CD14-positive monocyte (primary cell): ENCODE measurements at regions not wholly inside any gene's neighbourhood (a gene's known extent, or its start where the extent isn't known, plus 50 kb on each side); places are given as distances from the start of the nearest gene placed in this dataset.

Source experiments
- DNase-seq, 3 donors: peaks; one replicate each; pipeline ENCODE4 v3.0.0-alpha.2; 2011 to 2022
- H2AFZ ChIP-seq: 2 replicates; pipeline ENCODE4 v1.6.0; 2012; ENCODE audit warnings: mild to moderate bottlenecking, low read depth, low read length, inconsistent platforms; ENCODE audit not compliant: insufficient read depth, poor library complexity, severe bottlenecking
- H3K27ac ChIP-seq, 2 donors: 1 replicate in 1 of 2; 2 replicates in 1 of 2; pipeline ENCODE4 v1.5.1; 2012 to 2013; ENCODE audit warnings: low read length in 2 of 2, control low read depth in 1 of 2, inconsistent platforms in 1 of 2, low read depth in 1 of 2, mild to moderate bottlenecking in 1 of 2
- H3K27me3 ChIP-seq, 2 donors: one replicate each; pipeline versions ENCODE4 v1.6.0 to v1.6.1; 2011 to 2013; ENCODE audit warnings: low read length in 2 of 2; ENCODE audit not compliant: control insufficient read depth in 2 of 2, insufficient read depth in 2 of 2
- H3K36me3 ChIP-seq, 2 donors: replicated peaks in 1 of 2; 1 replicate in 1 of 2; 2 replicates in 1 of 2; pipeline versions ENCODE4 v1.5.1 to v1.6.1; 2012 to 2013; ENCODE audit warnings: low read length in 2 of 2, control low read depth in 1 of 2, inconsistent platforms in 1 of 2, mild to moderate bottlenecking in 1 of 2; ENCODE audit not compliant: insufficient read depth in 2 of 2, control insufficient read depth in 1 of 2
- H3K4me1 ChIP-seq, 2 donors: 1 replicate in 1 of 2; 2 replicates in 1 of 2; pipeline versions ENCODE4 v1.5.1 to v1.6.1; 2012 to 2013; ENCODE audit warnings: low read length in 2 of 2, control low read depth in 1 of 2, inconsistent platforms in 1 of 2, mild to moderate bottlenecking in 1 of 2, moderate library complexity in 1 of 2; ENCODE audit not compliant: insufficient read depth in 2 of 2, control insufficient read depth in 1 of 2
- H3K4me2 ChIP-seq: replicated peaks from 2 replicates; pipeline ENCODE3; 2012; ENCODE audit warnings: low read length, moderate library complexity, mild to moderate bottlenecking; ENCODE audit not compliant: poor library complexity, severe bottlenecking; ENCODE audit errors: extremely low read depth
- H3K4me3 ChIP-seq, 3 experiments: fragments of 200-600 bp in 1 of 3; sonication (generic) in 1 of 3; replicated peaks in 1 of 3; 1 replicate in 2 of 3; 2 replicates in 1 of 3; pipeline ENCODE4 v1.5.1; 2011 to 2013; ENCODE audit warnings: low read length in 3 of 3, mild to moderate bottlenecking in 3 of 3, control low read depth in 2 of 3, low read depth in 2 of 3, inconsistent platforms in 1 of 3, moderate library complexity in 1 of 3
- H3K79me2 ChIP-seq: 2 replicates; pipeline ENCODE4 v1.6.0; 2012; ENCODE audit warnings: mild to moderate bottlenecking, control low read depth, inconsistent platforms, low read length, moderate library complexity; ENCODE audit not compliant: insufficient read depth
- H3K9ac ChIP-seq: 2 replicates; pipeline ENCODE4 v1.6.0; 2017; ENCODE audit warnings: low read length, mild to moderate bottlenecking; ENCODE audit not compliant: insufficient read depth, poor library complexity, severe bottlenecking
- H3K9me3 ChIP-seq, 2 donors: replicated peaks in 1 of 2; 1 replicate in 1 of 2; 2 replicates in 1 of 2; pipeline versions ENCODE4 v1.5.1 to v1.6.1; 2012 to 2013; ENCODE audit warnings: low read length in 2 of 2, control low read depth in 1 of 2; ENCODE audit not compliant: control insufficient read depth in 1 of 2, insufficient read depth in 1 of 2
- H4K20me1 ChIP-seq: 2 replicates; pipeline ENCODE4 v1.6.0; 2012; ENCODE audit warnings: mild to moderate bottlenecking, low read length, control low read depth, moderate library complexity; ENCODE audit not compliant: insufficient read depth
- H3K27ac Mint-ChIP-seq, 7 donors: one replicate each; pipeline ENCODE4 v1.8.0; 2020; ENCODE audit warnings: mild to moderate bottlenecking in 7 of 7, mixed read lengths in 7 of 7, moderate library complexity in 6 of 7, inconsistent platforms in 2 of 7
- H3K27me3 Mint-ChIP-seq, 3 donors: one replicate each; pipeline ENCODE4 v1.8.0; 2021 to 2022; ENCODE audit warnings: low read depth in 3 of 3, mild to moderate bottlenecking in 3 of 3, mixed read lengths in 3 of 3, moderate library complexity in 3 of 3, inconsistent platforms in 1 of 3
- H3K36me3 Mint-ChIP-seq, 2 donors: one replicate each; pipeline ENCODE4 v1.8.0; 2020; ENCODE audit warnings: mixed read lengths in 2 of 2, inconsistent platforms in 1 of 2, mild to moderate bottlenecking in 1 of 2
- H3K4me1 Mint-ChIP-seq: one replicate; pipeline ENCODE4 v1.8.0; 2020; ENCODE audit warnings: mild to moderate bottlenecking, mixed read lengths
- H3K4me3 Mint-ChIP-seq, 2 donors: one replicate each; pipeline ENCODE4 v1.8.0; 2020; ENCODE audit warnings: mild to moderate bottlenecking in 2 of 2, mixed read lengths in 2 of 2, moderate library complexity in 1 of 2
- H3K9me3 Mint-ChIP-seq, 7 donors: one replicate each; pipeline ENCODE4 v1.8.0; 2020 to 2022; ENCODE audit warnings: mixed read lengths in 7 of 7, mild to moderate bottlenecking in 6 of 7, moderate library complexity in 6 of 7, inconsistent platforms in 2 of 7
- CTCF ChIP-seq: fragments of 200-600 bp; IDR thresholded peaks from one replicate; pipeline ENCODE4 v1.8.0; 2022; ENCODE audit warnings: antibody characterized with exemption, mild to moderate bottlenecking
- WGBS: methylation state at CpG from one replicate; pipeline ENCODE4 v1.1.5; 2013; ENCODE audit warnings: missing lambda C conversion rate; ENCODE audit not compliant: insufficient coverage; 5-methylcytosine and 5-hydroxymethylcytosine counted together
- intact Hi-C, 2 donors: fragments of 100-400 bp; cut with micrococcal nuclease; formaldehyde crosslinking; loops; one replicate each; pipeline versions ENCODE4 v1.15.0 to v1.15.1; 2023

DNA sequence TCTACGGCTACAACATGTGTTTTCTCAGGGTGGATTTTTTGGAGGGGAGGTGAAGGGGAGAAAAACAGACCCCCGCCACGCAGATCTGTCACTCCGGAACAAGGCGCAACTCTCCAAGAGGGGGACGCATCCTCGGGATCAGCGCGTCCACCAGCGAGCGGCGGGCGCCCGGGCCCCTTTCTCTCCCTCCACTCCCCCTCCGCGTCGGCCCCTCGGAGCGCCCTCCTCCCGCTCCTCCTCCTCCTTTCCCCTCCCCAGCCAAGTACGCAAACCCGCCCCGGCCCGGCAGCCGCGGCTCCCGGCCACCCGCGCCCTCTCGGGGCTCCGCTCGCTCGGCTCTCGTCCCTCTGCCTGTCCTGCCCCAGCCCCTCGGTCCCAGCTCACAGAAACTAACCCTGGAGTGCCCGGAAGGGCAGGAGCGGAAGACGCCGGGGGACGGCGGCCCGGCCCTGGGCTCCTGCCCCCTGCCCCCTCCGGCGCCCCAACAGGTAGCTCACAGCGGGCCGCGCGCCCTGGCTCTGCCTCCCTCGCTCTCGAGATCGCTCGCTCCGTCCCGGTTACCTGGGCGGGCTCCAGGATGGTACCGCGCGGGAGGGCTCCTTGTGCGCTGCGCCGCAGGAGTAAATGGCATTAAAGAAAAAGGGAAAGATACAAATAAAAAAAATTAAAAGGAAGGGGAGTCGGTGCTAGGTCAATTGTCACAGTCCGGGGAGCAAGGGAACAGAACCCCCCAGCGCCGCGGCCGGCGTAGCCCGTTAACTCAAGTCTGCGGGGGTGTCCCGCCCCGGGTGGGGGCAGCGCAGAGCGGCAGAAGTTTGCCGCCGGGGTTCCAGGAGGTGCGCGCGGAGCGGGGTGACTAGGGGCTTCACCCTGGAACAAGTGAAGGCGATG, 131.4 kb upstream of the C11orf58 start:
- DNase-seq: no peak
- Mint-ChIP-seq H3K4me3 (peak overlapping the region in 1 of 2 donors; percentile 70), H3K36me3 (peaks cover 7 to 15% of the 10 kb centered on the region in 2 donors), H3K4me1 (peaks cover 28% of the 10 kb centered on the region), H3K27me3 (peaks cover 28 to 45% (median 28%) of the 10 kb centered on the region in 3 donors), H3K9me3 (peaks cover 0 to 35% (median 20%) of the 10 kb centered on the region in 7 donors), H3K27ac (no peak overlapping the region)
- H3K4me1 ChIP-seq: peaks cover 26 to 36% of the 10 kb centered on the region in 2 donors
- H3K79me2 ChIP-seq: no peaks in the 10 kb centered on the region
- H3K36me3 ChIP-seq: no peaks in the 10 kb centered on the region
- peak overlapping the region in 1 of 3 experiments; percentile 55 for H3K4me3 ChIP-seq
- H3K9ac ChIP-seq: no peak overlapping the region
- H3K27ac ChIP-seq: no peak overlapping the region
- peak overlapping the region; percentile 64 for H3K4me2 ChIP-seq
- H2AFZ ChIP-seq: peak overlapping the region; percentile 31
- peaks cover 2 to 63% of the 10 kb centered on the region in 2 donors for H3K9me3 ChIP-seq
- H4K20me1 ChIP-seq: no peaks in the 10 kb centered on the region
- peaks cover 93 to 99% of the 10 kb centered on the region in 2 donors for H3K27me3 ChIP-seq
- intact Hi-C loops: loop anchor here in 1 of 2 donors (5.0 kb wide), 1 partner anchor 955 kb away; no protein-coding TSS in a partner anchor
- TF ChIP-seq CTCF: no peak
- WGBS: 1% methylated on average over 73 of the region's 81 CpGs

DNA sequence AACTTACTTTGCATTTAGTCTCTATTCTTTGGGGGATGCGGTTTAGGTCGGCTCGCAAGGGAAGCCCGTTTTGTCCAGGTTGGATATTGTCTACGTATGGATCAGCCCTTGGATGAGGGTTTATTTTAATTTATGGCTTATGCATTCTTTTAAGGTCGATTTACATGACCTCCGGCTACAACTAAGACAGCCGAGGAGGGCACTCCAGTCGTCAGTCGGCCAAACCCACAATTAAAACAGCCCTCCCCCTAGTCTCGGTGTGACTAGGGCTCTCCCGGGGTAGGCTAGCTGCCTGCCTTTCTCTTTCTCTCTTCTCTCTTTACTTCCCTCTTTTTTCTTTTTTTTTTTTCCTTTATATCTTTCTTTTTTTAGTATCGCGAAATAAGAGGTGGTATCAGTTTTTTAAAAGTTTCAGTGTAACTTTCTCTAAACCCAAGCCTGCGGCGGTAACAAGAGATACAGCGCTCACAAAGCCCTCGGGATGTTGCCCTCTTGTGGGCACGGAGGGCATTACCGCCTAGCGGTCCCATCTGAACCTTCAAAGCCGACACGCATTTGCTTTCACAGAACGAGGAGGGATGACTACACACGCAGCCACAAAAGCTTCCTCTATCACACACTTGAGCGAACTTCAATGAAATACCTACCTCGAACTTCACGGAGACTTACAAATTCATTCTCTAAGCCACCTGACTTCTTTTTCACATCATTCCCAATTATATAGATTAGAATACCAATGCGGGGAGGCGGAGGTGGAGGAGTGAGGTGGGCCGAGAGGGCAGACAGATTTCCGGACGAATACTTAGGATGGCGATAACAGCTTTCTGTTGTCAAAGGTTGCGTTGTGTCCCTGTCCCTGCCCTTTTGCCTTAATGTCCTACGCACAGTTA, 132.3 kb upstream of the C11orf58 start:
- peaks cover 26 to 36% of the 10 kb centered on the region in 2 donors for H3K4me1 ChIP-seq
- peak overlapping the region in 1 of 7 donors; percentile 19 for H3K27ac Mint-ChIP-seq
- H3K9me3 Mint-ChIP-seq: peaks cover 0 to 35% (median 20%) of the 10 kb centered on the region in 7 donors
- H3K79me2 ChIP-seq: no peaks in the 10 kb centered on the region
- peaks cover 28% of the 10 kb centered on the region for H3K4me1 Mint-ChIP-seq
- no peak overlapping the region for H3K27ac ChIP-seq
- no peaks in the 10 kb centered on the region for H4K20me1 ChIP-seq
- intact Hi-C loops: loop anchor here in 1 of 2 donors (5.0 kb wide), 1 partner anchor 954 kb away; no protein-coding TSS in a partner anchor
- peaks cover 31 to 48% (median 33%) of the 10 kb centered on the region in 3 donors for H3K27me3 Mint-ChIP-seq
- H3K36me3 Mint-ChIP-seq: peaks cover 7 to 13% of the 10 kb centered on the region in 2 donors
- H3K9ac ChIP-seq: no peak overlapping the region
- peak overlapping the region in 1 of 3 experiments; percentile 55 for H3K4me3 ChIP-seq
- peak; percentile 73 to 78 (median 73) for DNase-seq
- H2AFZ ChIP-seq: peak overlapping the region; percentile 31
- peak overlapping the region; percentile 64 for H3K4me2 ChIP-seq
- no peaks in the 10 kb centered on the region for H3K36me3 ChIP-seq
- peak overlapping the region in 1 of 2 donors; percentile 70 for H3K4me3 Mint-ChIP-seq
- peak; percentile 96 for TF ChIP-seq CTCF
- peaks cover 2 to 55% of the 10 kb centered on the region in 2 donors for H3K9me3 ChIP-seq
- H3K27me3 ChIP-seq: peaks cover 86 to 99% of the 10 kb centered on the region in 2 donors
- 2% methylated on average over 21 of the region's 36 CpGs for WGBS
